Hematopoietic multipotent progenitor cell treated with erythropoietin and hydrocortisone succinate and interleukin-3 and kit ligand, for 17 days (in vitro differentiated cells): ENCODE measurements at regions not wholly inside any gene's neighbourhood (a gene's known extent, or its start where the extent isn't known, plus 50 kb on each side); places are given as distances from the start of the nearest gene placed in this dataset.
"Not testable (repeated sequence)": the region's sequence is repeated elsewhere in the genome, so short reads cannot be mapped to it uniquely, and the experiment has no call there.

Source experiments
- DNase-seq: peaks from one replicate; pipeline ENCODE4 v3.0.0-alpha.2; 2015; ENCODE audit warnings: low spot score

DNA sequence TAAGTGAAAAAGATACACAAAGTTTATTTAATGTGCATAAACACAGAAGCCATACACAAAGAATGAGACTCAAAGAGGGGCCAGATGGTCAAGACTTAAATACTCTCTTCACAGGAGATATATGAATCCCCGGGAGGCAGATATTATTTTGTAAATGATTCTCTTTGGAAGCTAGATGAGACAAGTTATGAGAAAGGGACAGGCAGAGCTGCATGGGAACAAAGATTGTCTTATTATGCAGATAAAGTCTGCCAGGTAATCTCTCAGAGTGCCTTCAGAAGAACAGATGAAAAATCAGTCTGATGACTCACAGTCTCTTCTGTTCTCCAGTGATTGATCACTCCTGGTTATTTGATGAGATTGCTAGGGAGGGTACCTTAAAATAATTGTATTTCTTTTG lies 89.0 kb downstream of the NAF1 start:
- no peak for DNase-seq

DNA sequence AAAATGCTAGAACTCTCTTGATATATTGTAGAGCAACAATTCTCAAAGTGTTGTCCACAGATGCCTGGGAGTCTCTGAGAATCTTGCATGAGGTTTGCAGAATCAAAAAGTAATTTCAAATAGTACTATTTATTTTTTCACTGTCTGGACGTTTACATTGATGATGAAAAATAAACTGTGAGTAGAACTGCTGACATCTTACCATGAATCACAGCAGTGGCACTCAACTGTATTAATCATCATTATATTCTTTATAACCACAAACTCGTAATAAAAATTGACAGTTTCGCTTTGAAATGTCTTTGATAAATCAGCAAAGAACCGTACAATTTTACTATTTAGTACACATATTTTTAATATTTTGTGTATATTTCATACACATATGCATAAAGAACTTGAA lies 94.5 kb downstream of the NAF1 start:
- no peak for DNase-seq

DNA sequence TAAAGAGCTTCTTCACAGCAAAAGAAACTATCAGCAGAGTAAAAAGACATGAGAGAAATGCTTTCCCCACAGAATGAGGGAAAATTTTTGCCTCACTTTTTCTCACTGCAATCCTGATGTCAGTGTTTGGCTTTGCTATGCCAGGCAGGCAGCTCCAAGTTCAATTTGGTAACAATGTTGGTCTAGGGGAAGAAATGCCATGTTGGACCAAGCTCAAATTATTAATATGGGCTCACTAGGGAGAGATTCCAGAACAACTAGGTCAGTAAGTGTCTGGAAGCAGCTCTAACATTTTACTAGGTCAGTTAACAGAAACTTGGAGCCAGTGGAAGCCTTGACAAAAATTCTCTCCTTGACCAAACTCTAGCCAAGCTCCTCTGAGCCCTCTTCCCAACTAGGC lies 95.4 kb downstream of the NAF1 start:
- DNase-seq: no peak

DNA sequence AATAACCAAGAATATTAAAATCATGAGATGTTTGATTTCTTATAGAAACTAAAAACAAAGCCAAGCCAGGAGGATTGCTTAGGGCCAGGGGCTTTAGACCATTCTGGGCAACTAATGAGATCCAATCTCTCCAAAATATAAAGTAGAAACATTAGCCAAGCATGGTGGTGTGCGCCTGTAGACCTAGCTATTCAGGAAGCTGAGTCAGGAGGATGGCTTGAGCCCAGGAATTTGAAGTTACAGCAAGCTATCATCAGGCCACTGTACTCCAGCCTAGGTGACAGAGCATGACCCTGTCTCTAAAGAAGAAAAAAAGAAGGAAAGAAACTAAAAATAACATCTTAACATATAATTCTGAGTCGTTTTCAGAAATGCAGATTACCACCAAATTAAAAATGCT lies 96.7 kb downstream of the NAF1 start:
- no peak for DNase-seq

DNA sequence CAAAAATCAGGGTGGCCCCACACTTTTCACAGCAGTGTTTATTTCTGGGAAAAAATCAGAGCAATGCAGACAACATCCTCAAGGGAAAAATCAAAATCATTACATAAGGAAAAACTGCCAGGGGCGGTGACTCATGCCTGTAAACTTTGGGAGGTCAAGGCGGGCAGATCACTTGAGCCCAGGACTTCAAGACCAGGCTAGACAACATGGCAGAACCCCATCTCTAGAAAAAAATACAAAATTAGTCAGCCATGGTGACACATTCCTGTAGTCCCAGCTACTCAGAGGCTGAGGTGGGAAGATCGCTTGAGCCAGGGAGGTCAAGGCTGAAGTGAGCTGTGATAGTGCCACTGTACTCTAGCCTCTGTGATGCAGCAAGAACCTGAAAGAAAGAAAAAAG lies 102.8 kb downstream of the NAF1 start:
- DNase-seq: no peak

DNA sequence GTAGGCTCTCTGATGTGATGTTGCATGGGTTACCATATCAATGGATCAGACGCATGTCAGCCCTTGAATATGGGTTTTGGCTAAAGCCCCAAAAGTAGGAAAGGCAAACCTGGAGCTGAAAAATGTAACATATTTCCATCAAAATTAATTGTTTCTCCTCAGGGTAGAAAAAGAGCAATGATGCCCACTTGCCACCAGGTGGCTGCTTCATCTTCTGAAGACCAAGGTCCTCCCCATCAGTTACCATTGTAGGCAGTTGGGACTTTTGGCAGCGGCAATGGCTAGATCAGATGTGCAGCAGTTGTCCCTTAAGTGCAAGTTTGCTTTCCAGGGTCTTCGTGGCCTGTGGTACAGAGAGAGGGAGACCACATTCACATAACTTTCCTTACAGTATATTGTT lies 118.2 kb downstream of the NAF1 start:
- DNase-seq: no peak

DNA sequence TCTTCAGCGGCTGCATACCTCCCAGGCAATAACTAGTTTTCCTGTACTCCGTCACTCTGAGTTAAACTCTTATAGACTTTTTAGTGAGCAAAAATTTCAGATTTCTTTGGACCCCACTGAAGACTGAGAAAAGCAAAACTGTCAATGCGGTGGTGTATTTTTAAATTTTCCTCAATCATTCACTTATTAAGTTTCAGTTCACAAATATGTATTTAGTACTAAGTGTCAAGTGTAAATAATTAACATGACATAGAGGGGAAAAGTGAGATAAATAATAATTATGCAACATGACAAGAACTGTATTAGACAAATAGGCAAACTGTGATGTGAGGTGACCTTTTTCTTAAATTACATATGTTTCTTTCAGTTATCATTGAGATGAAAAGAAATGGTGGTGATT lies 124.4 kb downstream of the NAF1 start:
- no peak for DNase-seq

DNA sequence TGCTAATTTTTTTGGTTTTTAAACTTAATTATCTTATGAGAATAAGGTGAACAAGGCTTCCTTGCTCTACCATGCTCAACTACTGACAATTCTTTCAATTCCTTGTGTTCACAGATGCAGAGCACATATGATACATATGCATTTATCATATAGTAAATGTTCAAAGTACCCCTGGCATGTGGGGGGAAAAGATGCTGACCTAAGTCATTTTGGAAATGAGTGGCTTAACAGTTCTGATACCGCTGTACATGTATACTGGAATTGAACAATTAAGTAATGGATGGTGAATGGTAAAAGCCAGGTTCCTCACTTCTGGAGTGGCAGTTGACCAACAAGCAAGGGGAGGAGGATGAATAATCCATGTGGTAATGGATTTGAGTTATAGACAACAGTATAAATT lies 149.6 kb downstream of the NAF1 start:
- no peak for DNase-seq

DNA sequence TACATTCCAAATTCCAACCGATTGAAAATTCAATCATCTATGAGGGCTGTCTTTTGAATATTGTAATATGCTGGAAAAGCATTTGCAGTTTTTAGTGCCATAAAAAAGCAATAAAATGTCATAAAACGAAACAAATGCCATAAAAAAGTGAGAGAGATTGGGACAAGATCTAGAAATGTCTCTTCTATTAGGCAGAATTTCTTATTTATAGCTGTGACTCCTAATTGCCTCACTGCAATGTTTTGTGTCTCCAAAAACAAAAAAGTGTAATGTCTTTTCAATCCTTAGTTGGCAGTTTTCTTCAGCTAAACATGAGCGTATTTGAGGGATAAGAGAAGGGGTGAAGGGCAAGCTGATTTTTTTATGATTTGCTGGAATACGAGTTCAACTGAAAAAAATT lies 153.9 kb downstream of the NAF1 start:
- DNase-seq: no peak

DNA sequence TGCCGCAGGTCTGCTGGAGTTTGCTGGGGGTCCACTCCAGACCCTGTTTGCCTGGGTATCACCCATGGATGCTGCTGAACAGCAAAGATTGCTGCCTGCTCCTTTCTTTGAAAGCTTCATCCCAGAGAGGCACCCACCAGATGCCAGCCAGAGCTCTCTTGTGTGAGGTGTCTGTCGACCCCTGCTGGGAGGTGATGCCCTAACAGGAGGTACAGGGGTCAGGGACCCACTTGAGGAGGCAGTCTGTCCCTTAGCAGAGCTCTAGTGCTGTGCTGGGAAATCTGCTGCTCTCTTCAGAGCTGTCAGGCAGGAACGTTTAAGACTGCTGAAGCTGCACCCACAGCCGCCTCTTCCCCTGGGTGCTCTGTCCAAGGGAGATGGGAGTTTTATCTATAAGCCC lies 162.7 kb downstream of the NAF1 start:
- no peak for DNase-seq

DNA sequence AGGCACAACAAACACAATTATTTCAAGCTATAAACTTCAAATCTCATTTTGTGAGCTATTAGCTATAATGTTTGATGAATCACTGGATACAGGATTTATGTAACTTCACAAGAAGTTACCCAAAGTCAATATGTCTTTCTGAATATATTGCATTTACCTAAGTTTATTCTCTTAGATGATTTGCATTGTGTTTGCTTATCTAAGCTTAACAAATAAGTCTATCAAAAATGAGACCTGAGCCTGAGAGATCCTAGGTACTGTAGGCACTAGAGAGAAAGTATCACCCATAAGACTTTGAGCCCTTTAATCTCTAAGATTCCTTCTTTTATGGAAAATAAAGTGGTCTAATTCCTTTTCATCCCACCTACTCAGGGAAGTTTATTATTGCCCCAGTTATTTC lies 178.2 kb downstream of the NAF1 start:
- no peak for DNase-seq

DNA sequence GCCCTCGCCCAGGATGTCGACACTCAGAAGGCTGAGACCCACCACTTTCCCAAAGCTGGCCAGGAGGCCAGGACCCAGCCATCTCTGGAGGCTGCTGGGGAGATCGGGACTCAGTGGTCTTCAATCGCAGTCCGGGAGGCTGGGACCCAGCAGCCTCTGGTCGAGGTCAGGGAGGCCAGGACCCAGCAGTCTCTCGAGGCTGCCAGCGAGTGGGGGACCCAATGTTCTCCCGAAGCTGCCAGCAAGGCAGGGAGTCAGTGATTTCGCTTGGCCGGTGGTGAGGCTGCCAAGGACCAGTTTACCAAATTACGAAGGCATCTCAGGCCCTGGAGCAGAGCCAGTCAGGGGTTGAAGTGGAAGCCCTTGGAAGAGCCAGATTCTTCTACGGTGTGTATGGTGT lies 181.6 kb downstream of the NAF1 start:
- no peak for DNase-seq

DNA sequence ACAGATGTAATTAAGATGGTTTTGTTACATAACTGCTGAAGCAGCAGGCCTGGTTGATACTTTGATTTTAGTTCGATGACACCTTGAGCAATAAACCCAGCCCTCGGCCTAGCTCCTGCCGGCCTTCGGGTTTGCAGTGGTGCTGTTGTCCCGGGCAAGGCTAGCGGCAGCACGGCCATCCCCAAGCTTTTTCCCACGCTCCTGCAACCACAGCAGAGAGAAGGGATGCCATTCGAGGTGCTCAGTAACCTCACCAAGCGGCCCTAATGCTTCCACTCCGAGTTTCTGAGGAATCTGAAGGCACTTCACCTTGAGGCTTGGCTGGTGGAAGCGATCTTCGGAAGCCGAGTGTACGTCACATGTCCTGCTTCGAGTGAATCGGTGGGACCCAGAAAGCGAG lies 182.1 kb downstream of the NAF1 start:
- no peak for DNase-seq

DNA sequence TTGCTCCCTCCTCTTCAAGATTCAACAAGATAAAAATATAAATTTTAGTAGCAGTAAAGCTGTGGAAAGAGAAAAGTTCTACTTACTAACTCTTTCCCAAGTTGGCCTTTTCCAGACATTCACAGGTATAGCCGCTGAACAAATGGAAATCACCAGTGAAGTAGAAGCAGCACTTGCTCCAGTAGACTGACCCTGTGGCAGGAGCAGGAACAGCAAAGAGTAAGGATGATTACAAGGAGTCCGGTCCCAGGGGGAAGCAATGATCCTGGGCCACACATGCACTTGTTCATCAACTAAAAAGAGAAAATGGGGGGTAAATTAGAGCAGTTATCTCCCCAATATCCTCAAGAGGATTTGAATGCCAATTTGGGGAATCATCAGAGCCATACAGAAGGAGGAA lies 184.9 kb downstream of the NAF1 start:
- no peak for DNase-seq

DNA sequence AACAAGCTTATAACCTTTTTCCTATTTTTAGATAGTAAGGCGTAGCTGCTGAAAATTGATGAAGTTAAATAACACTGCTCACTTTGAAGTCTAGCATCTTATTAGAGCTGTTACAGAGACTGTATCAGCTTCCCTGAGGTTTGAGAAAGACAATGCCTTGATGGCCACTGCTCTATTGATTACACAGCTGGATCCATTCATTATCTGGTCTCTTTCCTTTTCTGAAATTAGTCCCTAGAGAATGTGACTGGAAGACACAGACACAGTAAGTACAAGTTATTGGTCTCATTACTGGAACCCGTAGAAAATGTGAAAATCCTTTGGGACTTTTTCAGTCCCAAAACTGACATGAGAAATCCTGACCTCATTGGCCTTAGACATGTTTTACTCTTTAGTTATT lies 188.3 kb downstream of the NAF1 start:
- no peak for DNase-seq

DNA sequence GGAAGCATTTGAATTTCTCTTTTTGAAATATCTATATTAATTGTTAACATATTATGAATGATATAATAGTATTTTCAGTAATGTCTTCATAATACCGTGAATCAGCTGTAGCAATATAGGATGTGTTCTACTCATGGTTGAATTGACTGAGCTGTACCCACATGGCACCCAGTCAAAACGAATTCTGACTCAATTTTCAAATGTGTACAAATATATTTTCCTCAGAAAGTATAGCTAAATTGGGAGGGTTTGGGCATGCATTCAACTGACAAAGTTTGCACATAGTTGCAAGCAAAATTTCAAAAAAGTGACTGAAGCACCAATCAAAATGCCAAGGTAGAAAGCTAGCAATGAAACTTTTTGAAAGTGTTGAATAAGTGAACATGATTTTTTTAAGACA lies 188.9 kb downstream of the NAF1 start:
- DNase-seq: no peak

DNA sequence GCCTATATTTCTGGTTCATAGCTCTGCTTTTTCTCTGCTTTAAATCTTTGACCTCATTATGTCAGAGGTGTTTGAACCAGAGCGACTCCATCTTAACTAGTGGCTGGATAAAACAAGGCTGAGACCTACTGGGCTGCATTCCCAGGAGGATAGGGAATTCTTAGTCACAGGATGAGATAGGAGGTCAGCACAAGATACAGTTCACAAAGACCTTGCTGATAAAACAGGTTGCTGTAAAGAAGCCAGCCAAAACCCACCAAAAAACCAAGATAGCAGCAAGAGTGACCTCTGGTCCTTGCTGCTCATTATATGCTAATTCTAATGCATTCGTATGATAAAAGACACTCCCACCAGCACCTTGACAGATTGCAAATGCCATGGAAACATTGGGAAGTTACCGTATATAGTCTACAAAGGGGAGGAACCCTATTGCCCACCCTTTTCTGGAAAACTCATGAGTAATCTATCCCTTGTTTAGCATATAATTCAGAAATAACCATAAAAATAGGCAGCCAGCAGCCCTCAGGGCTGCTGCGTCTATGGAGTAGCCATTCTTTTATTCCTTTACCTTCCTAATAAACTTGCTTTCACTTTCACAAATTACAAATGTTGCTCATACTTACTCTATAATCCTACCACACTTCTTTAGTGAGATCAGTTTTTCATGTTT lies 193.9 kb downstream of the NAF1 start:
- DNase-seq: no peak

DNA sequence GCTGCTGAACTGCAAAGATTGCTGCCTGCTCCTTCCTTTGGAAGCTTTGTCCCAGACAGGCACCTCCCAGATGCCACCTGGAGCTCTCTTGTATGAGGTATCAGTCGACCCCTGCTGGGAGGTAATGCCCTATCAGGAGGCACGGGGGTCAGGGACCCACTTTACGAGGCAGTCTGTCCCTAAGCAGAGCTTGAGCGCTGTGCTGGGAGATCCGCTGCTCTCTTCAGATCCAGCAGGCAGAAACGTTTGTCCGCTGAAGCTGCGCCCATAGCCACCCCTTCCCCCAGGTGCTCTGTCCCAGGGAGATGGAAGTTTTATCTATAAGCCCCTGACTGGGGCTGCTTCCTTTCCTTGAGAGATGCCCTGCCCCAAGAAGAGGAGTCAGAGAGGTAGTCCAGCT lies 197.5 kb downstream of the NAF1 start:
- no peak for DNase-seq

DNA sequence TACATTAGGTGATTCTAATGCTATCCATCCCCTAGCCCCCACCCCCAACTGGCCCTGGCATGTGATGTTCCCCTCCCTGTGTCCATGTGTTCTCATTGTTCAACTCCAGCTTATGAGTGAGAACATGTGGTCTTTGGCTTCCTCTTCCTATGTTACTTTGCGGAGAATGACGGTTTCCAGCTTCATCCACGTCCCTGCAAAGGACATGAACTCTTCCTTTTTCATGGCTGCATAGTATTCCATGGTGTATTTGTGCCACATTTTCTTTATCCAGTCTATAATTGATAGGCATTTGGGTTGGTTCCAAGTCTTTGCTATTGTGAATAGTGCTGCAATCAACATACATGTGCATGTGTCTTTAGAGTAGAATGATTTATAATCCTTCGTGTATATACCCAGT lies 200.7 kb downstream of the NAF1 start:
- DNase-seq: not testable (repeated sequence)

DNA sequence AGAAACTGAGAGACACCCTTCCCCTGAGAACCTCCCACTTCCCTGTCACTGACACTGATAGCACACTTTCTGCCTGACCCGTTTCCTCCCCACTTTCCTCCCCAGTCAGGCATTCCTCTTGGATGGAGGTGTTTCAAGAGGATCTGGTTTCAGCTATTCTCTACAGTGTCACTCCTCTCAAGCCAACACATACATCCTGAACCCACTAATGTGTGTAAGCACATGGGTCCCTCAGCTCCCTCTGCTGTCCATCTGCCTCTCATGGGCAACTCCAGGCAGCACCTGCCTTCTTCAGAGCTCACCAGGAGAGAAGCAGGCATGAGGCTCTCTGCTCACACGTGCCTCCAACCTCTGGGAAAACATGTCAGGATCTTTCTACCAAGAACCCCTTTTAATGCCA lies 207.6 kb downstream of the NAF1 start:
- no peak for DNase-seq

DNA sequence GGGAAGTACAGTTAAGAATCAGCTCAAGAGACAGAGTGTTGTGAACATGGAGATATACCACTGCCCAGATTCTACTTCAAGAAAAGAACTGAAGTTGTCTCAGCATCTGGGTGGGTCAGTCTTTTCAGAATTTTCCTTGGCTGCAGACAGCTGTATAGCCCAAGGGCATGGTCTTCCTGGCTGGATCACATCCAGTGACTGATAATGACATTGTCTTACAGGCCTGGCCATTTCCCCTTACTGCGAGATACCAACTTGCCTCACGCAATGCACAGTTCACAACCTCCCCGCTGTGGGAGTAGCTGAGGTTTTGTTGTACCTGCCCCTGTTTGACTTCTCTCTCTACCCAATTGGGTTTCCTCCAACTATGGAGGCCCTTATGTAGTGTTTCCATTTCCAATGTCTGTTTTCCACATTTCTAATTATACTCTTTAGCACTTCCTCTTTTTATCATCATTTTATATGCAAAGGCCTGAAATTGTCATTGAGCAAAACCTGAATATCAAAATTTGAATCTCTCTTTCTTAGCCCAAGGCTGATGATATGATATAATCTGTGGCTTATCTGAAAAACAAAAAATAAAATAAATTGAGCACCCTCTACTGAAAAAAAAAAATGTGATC lies 209.1 kb downstream of the NAF1 start:
- no peak for DNase-seq

DNA sequence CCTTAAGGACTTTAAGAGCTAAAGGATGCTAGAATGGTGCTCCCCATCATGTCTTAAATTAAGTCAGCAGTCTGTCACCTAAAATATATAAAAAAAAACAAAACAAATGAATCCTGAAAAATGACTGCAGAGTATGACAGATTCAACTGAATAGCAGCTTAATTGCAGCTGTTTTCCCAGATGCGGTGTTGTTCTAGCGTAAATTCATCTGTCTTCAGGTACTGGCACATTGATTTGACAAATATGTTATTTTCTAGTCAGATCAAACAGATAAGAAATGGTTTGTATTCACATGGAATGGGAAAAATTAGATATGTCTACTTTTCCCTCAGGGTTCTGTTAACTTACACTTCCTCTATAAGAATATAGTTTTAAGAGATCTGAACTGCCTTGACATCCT lies 211.7 kb downstream of the NAF1 start:
- no peak for DNase-seq

DNA sequence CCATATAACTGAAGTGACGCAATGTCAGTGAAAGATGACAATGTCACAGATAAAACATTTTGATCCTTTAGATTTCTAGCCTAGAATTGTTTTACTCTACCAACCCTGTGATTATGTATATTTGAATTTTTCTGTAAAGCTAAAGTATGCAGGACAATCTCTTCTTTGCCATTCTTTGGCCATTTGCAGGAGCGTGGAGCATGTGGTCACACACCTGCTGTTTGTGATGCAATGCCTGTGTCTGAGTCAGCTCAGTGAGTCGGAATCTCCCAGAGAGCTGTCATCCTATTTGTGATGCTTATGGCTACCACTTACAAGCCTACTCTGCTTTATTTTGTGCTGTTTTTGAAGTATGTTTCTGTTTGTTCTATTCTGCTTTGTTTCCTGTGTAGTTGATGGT lies 214.5 kb downstream of the NAF1 start:
- no peak for DNase-seq

DNA sequence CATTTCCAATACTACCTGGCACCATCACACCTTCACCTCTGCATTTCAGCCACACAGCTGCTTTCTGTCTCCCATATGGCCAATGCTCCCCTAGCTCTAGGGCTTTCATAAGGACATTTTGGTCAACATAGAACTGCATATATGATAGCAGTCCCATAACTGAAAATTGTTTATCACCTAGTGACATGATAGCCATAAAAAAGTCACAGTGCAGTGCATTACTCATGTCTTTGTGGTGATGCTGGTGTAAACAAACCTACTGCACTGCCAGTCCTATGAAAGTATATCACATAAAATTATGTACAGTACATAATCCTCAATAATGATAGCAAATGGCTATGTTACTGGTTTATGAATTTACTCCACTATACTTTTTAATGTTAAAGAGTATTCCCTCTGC lies 221.0 kb downstream of the NAF1 start:
- DNase-seq: no peak

DNA sequence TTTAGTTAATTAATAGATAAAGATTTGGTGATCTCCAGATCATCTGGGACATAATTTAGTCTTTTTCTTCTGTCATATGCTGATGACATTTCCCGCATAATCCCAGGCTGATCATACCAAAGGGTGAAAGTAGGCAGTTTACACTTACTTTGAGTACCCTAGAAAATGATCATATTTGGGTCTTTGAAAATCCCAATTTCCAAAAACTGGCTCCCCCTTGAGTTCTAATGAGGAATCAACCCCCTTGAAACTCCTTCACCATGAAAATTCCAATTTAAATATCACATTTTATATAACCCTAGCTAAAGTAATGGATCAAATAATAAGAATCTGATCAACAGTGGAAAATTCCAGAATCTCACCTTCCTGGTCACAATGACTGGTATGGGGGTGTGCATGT lies 223.4 kb downstream of the NAF1 start:
- DNase-seq: no peak
